ENCODE measurements at regions not wholly inside any gene's neighbourhood (a gene's known extent, or its start where the extent isn't known, plus 50 kb on each side); places are given as distances from the start of the nearest gene placed in this dataset.

DNA sequence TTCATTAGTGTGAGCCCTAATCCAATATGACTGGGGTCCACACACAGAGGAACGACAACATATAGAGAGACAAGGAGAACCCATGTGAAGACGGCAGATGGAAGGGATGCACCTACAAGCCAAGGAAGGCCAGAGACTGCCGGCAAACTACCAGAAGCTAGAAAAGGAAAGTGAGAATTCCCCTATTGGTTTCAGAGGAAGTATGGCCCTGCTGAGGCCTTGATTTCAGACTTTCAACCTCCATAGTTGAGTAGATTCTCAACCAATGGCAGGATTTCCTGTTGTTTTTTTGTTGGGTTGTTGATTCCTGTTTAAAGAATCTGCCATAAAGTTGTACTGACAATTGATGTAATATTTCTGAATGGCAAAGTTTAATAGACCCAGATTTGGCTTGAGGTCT lies 241.5 kb downstream of the SATB2 start:
- 87% methylated on average over 3 of the region's 3 CpGs for WGBS (ENCODE audit: insufficient coverage)
- Histone ChIP-seq H3K9me3 (ENCODE audit: control insufficient read depth, insufficient read depth, low read length) (peaks cover 2% of the 10 kb centered on the region), H3K27me3 (ENCODE audit: control insufficient read depth, insufficient read depth, low read length) (no peaks in the 10 kb centered on the region), H3K4me3 (ENCODE audit: low read depth, low read length) (no peak overlapping the region), H3K27ac (ENCODE audit: low read depth, low read length) (no peak overlapping the region), H3K36me3 (ENCODE audit: control insufficient read depth, insufficient read depth, low read length) (no peaks in the 10 kb centered on the region), H3K4me1 (ENCODE audit: control insufficient read depth, insufficient read depth, low read length) (no peaks in the 10 kb centered on the region)
- DNase-seq (ENCODE audit: low read depth in 4 of 6, low spot score in 6 of 6), result no peak

DNA sequence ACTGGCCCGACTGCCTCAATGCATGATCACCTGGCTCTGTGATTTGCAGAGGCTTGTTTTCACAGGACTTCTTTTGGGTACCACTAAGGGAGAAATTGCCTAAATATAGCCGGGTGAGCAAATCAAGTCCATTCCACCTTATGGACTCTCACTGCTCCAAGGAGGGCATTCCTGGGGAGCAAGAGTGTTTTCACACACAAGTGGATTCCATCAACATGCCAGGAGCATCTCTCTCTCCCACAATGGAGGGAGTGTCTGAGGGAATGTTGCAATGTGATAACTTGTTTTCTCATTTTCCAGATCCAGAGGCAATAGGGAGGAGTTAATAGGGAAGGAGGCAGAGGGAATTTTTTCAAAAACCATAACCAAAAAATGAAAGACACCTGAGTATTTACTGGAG lies 250.7 kb downstream of the SATB2 start:
- 75% methylated on average over 1 of the region's 2 CpGs for WGBS (ENCODE audit: insufficient coverage)
- no peak overlapping the region for H3K4me3 ChIP-seq (ENCODE audit: low read depth, low read length)
- H3K9me3 ChIP-seq (ENCODE audit: control insufficient read depth, insufficient read depth, low read length), result peaks cover 1% of the 10 kb centered on the region

DNA sequence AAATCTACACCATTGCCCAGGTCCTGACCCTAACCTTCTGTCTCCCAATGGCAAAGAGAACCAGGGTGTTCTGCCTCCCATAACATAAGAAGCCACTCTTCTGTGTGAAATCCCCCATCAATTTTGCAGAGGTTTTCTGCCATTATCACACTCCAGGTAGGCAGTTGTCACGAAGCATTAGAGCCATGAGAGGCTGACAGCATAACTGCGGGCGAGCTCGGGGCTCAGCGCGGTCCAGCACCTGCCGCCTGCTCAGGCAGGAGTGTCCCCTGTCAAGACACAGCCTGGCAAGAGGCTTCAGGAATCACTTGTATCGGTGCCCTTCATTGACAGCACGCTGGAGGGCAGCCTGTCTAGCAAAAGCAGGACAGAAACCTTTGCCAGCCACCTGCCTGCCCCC lies 251.2 kb downstream of the SATB2 start:
- H3K9me3 ChIP-seq (ENCODE audit: control insufficient read depth, insufficient read depth, low read length), result peaks cover 1% of the 10 kb centered on the region
- DNase-seq (ENCODE audit: low read depth in 4 of 6, low spot score in 6 of 6), result peak in 1 of 6 donors; percentile 44
- WGBS (ENCODE audit: insufficient coverage), result 84% methylated on average over 9 of the region's 9 CpGs
- H3K4me1 ChIP-seq (ENCODE audit: control insufficient read depth, insufficient read depth, low read length), result no peaks in the 10 kb centered on the region
- no peak overlapping the region for H3K4me3 ChIP-seq (ENCODE audit: low read depth, low read length)
- no peak overlapping the region for H3K27ac ChIP-seq (ENCODE audit: low read depth, low read length)
- H3K36me3 ChIP-seq (ENCODE audit: control insufficient read depth, insufficient read depth, low read length), result no peaks in the 10 kb centered on the region
- H3K27me3 ChIP-seq (ENCODE audit: control insufficient read depth, insufficient read depth, low read length), result no peaks in the 10 kb centered on the region

More for the DNA sequence above, 250.7 kb downstream of the SATB2 start:
- no peaks in the 10 kb centered on the region for H3K4me1 ChIP-seq (ENCODE audit: control insufficient read depth, insufficient read depth, low read length)
- DNase-seq (ENCODE audit: low read depth in 4 of 6, low spot score in 6 of 6), result no peak
- no peaks in the 10 kb centered on the region for H3K27me3 ChIP-seq (ENCODE audit: control insufficient read depth, insufficient read depth, low read length)
- H3K36me3 ChIP-seq (ENCODE audit: control insufficient read depth, insufficient read depth, low read length), result no peaks in the 10 kb centered on the region
- H3K27ac ChIP-seq (ENCODE audit: low read depth, low read length), result no peak overlapping the region

DNA sequence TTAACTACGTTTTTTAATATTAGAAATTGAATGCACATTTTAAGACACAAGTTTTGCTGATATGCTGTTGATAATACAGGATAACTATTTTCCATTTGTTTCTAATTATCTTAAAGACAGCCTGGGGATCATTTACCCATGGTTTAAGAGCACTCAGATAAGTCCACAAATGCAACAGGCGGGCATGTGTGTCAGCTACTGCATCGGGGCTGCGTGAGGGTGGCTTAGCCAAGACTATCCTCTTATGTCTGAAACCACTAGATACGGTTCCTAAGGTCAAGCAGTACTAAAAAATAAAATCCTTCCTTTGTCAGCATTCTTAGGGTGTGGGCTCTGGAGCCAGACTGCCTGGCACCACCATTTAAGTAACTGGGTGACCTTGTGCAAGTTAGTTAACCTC lies 254.8 kb downstream of the SATB2 start:
- 79% methylated on average over 4 of the region's 5 CpGs for WGBS (ENCODE audit: insufficient coverage)

DNA sequence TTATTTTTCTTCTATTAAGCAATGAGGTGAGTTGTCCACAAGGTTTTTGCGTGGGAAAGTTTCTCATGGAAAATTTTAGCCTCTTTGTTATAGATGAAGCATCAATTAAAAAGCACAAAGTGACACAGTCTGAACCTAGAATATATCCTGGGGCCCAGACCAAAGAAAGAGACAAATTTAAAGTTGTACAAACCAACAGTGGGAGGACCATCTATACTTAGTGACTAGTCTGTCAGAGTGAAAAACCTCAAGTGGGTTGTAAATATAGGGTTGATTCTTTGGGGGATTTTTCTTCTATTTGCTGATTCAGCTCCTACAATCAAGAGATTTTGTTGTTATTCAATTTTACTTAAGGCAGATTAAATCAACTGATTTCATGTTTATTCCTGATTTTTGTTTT lies 256.2 kb downstream of the SATB2 start:
- Histone ChIP-seq H3K27me3 (ENCODE audit: control insufficient read depth, insufficient read depth, low read length) (no peaks in the 10 kb centered on the region), H3K4me3 (ENCODE audit: low read depth, low read length) (no peak overlapping the region), H3K4me1 (ENCODE audit: control insufficient read depth, insufficient read depth, low read length) (no peaks in the 10 kb centered on the region), H3K9me3 (ENCODE audit: control insufficient read depth, insufficient read depth, low read length) (no peaks in the 10 kb centered on the region), H3K27ac (ENCODE audit: low read depth, low read length) (no peak overlapping the region), H3K36me3 (ENCODE audit: control insufficient read depth, insufficient read depth, low read length) (no peaks in the 10 kb centered on the region)
- no CpG with 5 or more reads among the region's 1 CpG for WGBS (ENCODE audit: insufficient coverage)
- no peak for DNase-seq (ENCODE audit: low read depth in 4 of 6, low spot score in 6 of 6)

More for the DNA sequence above, 254.8 kb downstream of the SATB2 start:
- Histone ChIP-seq H3K9me3 (ENCODE audit: control insufficient read depth, insufficient read depth, low read length) (no peaks in the 10 kb centered on the region), H3K4me1 (ENCODE audit: control insufficient read depth, insufficient read depth, low read length) (no peaks in the 10 kb centered on the region), H3K27ac (ENCODE audit: low read depth, low read length) (no peak overlapping the region), H3K36me3 (ENCODE audit: control insufficient read depth, insufficient read depth, low read length) (no peaks in the 10 kb centered on the region), H3K4me3 (ENCODE audit: low read depth, low read length) (no peak overlapping the region), H3K27me3 (ENCODE audit: control insufficient read depth, insufficient read depth, low read length) (no peaks in the 10 kb centered on the region)
- no peak for DNase-seq (ENCODE audit: low read depth in 4 of 6, low spot score in 6 of 6)

DNA sequence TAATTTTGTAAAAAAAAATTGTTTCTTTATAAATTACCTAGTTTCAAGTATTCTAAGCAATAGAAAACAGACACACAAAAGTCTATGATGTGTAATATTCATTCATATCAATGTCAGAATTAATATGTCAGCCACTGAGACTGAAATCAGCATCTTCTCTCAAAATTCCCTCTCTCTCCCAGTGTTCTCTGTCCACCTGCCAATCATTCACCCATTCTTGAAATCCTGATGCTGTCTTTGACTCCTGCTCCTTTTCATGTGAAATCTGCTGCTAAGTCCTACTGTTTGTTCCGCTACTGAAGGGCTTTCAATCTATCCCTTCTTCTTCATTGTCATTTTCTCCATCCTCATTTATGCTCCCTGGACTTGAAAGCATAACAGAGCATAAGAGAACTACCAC lies 257.9 kb downstream of the SATB2 start:
- WGBS (ENCODE audit: insufficient coverage), result 100% methylated on average over 1 of the region's 1 CpG
- Histone ChIP-seq H3K27me3 (ENCODE audit: control insufficient read depth, insufficient read depth, low read length) (no peaks in the 10 kb centered on the region), H3K36me3 (ENCODE audit: control insufficient read depth, insufficient read depth, low read length) (no peaks in the 10 kb centered on the region), H3K4me3 (ENCODE audit: low read depth, low read length) (no peak overlapping the region), H3K9me3 (ENCODE audit: control insufficient read depth, insufficient read depth, low read length) (no peaks in the 10 kb centered on the region), H3K27ac (ENCODE audit: low read depth, low read length) (no peak overlapping the region), H3K4me1 (ENCODE audit: control insufficient read depth, insufficient read depth, low read length) (no peaks in the 10 kb centered on the region)
- DNase-seq (ENCODE audit: low read depth in 4 of 6, low spot score in 6 of 6), result no peak

DNA sequence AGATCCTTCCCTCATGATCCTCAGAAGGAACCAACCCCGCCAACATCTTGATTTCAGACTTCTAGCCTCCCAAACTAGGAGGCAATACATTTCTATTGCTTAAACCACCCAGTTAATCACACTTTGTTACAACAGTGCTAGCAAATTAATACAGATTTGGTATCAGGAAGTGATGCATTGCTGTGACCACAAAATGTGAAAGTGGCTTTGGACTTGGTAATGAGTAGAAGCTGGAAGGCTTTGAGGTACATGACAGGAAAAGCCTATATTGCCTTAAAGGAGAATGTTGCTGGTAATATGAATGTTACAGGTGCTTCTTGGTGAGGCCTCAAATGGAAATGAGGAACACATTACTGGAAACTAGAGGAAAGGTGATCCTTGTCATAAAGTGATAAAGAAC lies 260.3 kb downstream of the SATB2 start:
- Histone ChIP-seq H3K27ac (ENCODE audit: low read depth, low read length) (no peak overlapping the region), H3K4me1 (ENCODE audit: control insufficient read depth, insufficient read depth, low read length) (no peaks in the 10 kb centered on the region)
- no CpG with 5 or more reads among the region's 1 CpG for WGBS (ENCODE audit: insufficient coverage)

DNA sequence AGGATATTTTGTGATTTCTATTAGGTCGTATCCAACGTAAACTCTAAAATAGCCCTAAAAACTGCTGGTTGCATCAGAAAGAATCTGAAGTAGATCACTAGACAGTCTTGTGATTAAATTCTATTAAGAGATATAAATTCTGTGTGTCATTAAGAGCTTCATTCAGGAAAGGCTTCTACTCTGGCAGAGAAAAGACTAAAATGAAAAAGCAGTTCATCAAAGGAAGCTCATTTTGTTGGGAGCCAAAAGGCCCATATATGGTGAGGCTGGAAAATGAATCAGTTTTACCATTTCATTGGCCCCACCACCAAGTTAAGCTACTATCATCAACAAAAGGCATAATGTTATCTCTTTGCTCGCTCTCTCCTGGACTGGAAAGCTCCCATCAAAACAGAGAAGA lies 261.1 kb downstream of the SATB2 start:
- DNase-seq (ENCODE audit: low read depth in 4 of 6, low spot score in 6 of 6), result peak in 1 of 6 donors; percentile 31
- H3K9me3 ChIP-seq (ENCODE audit: control insufficient read depth, insufficient read depth, low read length), result no peaks in the 10 kb centered on the region
- no peaks in the 10 kb centered on the region for H3K4me1 ChIP-seq (ENCODE audit: control insufficient read depth, insufficient read depth, low read length)
- H3K36me3 ChIP-seq (ENCODE audit: control insufficient read depth, insufficient read depth, low read length), result no peaks in the 10 kb centered on the region
- no peak overlapping the region for H3K4me3 ChIP-seq (ENCODE audit: low read depth, low read length)
- no peaks in the 10 kb centered on the region for H3K27me3 ChIP-seq (ENCODE audit: control insufficient read depth, insufficient read depth, low read length)
- WGBS (ENCODE audit: insufficient coverage), result 100% methylated on average over 1 of the region's 3 CpGs
- H3K27ac ChIP-seq (ENCODE audit: low read depth, low read length), result no peak overlapping the region

More for the DNA sequence above, 260.3 kb downstream of the SATB2 start:
- Histone ChIP-seq H3K4me3 (ENCODE audit: low read depth, low read length) (no peak overlapping the region), H3K27me3 (ENCODE audit: control insufficient read depth, insufficient read depth, low read length) (no peaks in the 10 kb centered on the region), H3K36me3 (ENCODE audit: control insufficient read depth, insufficient read depth, low read length) (no peaks in the 10 kb centered on the region), H3K9me3 (ENCODE audit: control insufficient read depth, insufficient read depth, low read length) (no peaks in the 10 kb centered on the region)
- no peak for DNase-seq (ENCODE audit: low read depth in 4 of 6, low spot score in 6 of 6)

DNA sequence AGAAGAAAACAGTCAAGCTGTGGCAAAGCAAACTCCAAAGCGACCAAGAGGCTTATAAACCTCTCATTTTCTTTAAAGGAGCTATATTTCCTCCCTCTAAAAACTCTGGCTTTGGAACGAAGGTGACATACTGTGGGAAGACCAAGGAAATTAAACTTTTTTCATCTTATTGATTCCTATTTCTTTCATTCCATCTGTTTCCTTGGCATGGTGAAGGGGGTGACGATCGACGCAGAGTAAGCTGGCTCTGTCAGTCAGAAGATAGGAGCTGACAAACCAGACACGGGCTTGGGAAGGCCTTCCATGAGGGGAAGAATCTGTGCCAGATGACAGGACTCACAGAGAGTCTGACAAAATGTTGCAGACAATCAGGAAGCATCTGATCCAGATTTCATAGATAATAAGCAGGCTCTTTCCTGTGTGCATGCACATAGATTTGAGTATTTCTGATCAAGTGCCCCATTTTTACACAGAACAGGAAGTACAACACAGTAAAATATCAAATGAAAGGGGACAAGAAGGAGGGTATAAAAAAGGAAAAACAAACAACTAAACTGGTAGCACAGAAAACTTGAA lies 261.7 kb downstream of the SATB2 start:
- no peak overlapping the region for H3K4me3 ChIP-seq (ENCODE audit: low read depth, low read length)
- H3K4me1 ChIP-seq (ENCODE audit: control insufficient read depth, insufficient read depth, low read length), result no peaks in the 10 kb centered on the region
- no peak overlapping the region for H3K27ac ChIP-seq (ENCODE audit: low read depth, low read length)
- WGBS (ENCODE audit: insufficient coverage), result 96% methylated on average over 3 of the region's 6 CpGs
- DNase-seq (ENCODE audit: low read depth in 4 of 6, low spot score in 6 of 6), result peak in 1 of 6 donors; percentile 94
- H3K27me3 ChIP-seq (ENCODE audit: control insufficient read depth, insufficient read depth, low read length), result no peaks in the 10 kb centered on the region
- H3K9me3 ChIP-seq (ENCODE audit: control insufficient read depth, insufficient read depth, low read length), result no peaks in the 10 kb centered on the region
- no peaks in the 10 kb centered on the region for H3K36me3 ChIP-seq (ENCODE audit: control insufficient read depth, insufficient read depth, low read length)

DNA sequence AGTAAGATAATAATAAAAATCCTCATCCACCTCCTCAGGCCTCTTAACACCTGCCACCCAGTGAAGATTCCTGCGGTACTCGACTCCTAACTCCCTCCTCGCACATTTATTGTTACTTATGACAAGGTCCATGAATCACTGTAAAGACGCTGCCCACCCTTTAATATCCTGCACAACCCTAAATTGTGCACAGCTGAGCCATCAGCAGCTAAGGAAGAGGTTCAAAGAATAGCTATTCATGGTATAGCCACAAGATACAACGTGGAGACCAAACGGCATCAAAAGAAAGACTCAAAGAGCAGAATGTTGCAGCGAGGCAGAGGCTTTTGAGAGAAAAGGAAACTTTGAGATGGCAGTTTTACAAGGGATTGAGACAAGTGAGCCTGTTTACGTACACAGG lies 266.3 kb downstream of the SATB2 start:
- peak in 1 of 6 donors; percentile 4 for DNase-seq (ENCODE audit: low read depth in 4 of 6, low spot score in 6 of 6)
- no peaks in the 10 kb centered on the region for H3K4me1 ChIP-seq (ENCODE audit: control insufficient read depth, insufficient read depth, low read length)
- H3K36me3 ChIP-seq (ENCODE audit: control insufficient read depth, insufficient read depth, low read length), result no peaks in the 10 kb centered on the region
- no peak overlapping the region for H3K27ac ChIP-seq (ENCODE audit: low read depth, low read length)
- H3K27me3 ChIP-seq (ENCODE audit: control insufficient read depth, insufficient read depth, low read length), result no peaks in the 10 kb centered on the region
- WGBS (ENCODE audit: insufficient coverage), result 29% methylated on average over 6 of the region's 8 CpGs
- no peaks in the 10 kb centered on the region for H3K9me3 ChIP-seq (ENCODE audit: control insufficient read depth, insufficient read depth, low read length)
- no peak overlapping the region for H3K4me3 ChIP-seq (ENCODE audit: low read depth, low read length)

Measured in spinal cord (tissue), 9 donors.